ENCODE measurements at regions not wholly inside any gene's neighbourhood (a gene's known extent, or its start where the extent isn't known, plus 50 kb on each side); places are given as distances from the start of the nearest gene placed in this dataset.
"Not testable (repeated sequence)": the region's sequence is repeated elsewhere in the genome, so short reads cannot be mapped to it uniquely, and the experiment has no call there.

DNA sequence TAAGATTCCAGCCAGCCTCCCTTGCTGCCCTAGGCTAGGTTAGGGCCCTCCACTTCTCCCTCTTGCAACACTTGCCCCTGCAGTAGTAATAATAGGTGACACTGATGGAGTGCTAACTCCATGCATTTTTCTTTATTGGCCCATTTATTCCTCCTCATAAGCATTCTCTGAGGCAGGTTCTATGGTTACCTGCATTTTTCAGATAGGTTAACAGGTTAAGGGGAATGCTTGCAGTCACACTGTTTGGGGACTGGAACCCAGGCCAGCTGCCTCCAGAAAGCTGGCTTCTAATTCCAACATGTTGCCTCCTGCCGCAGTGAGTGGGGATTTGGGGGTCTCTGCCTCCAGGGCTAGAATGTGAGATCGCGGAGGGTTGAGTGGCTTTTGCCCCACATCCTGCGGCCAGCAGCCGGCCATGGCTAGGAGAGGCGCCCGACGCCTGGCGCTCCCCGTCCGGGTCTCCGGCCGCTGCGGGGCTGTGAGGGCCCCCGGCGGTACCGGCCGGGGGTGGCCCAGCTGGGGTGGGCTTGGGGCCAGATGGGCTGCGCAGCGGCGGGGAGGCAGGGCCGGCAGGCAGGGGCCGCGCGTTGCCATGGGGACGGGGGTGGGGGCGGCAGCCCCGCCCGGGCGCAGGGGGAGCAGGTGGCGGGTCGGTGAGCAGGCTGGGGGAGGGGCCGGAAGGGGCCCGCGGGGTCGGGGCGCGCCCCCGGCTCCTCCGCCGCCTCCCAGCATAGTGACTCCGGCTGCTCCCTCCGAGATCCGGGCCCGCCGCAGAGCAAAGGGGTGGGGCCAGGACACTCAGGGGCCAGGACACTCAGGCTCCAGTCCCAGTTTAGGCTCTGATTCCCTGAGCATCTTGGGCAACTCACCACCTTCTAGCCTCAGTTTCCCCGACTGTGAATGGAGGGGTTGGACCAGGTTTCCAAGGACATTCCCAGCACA, 68.4 kb upstream of the SSBP3 start:
- no peak for DNase-seq (ENCODE audit: low read depth)

GRCh38 chr1:54471588-54471987, 65.4 kb upstream of the SSBP3 start:
- DNase-seq (ENCODE audit: low read depth) = no peak

GRCh38 chr1:54469444-54469843, 63.2 kb upstream of the SSBP3 start:
- not testable (repeated sequence) for DNase-seq (ENCODE audit: low read depth)

- DNase-seq (ENCODE audit: low read depth) = not testable (repeated sequence)
Measured at GRCh38 chr1:54468288-54469084, 62.3 kb upstream of the SSBP3 start.

DNA sequence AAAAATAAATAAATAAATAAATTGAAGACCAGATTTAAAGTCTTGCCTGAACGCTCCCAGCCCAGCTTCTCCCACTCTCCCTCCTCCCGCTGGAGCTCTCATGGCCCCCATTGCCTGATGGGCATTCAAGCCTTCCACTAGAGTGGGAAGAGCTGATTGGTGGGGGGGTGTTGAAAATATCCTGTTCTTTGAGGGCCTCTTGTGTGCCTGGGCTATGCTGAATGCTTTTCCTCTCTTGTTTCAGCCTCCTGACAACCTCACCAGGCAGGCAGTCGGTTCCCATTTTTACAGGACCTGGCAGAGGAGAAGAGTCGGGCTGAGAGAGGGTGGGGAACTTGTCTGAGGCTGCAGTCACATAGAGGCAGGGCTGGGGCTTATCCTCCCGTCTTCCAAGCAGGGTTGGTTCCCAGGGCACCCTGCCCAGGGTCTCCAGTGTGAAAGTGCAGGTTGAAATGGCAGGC, 59.2 kb upstream of the SSBP3 start:
- no peak for DNase-seq (ENCODE audit: low read depth)

- no peak for DNase-seq (ENCODE audit: low read depth)
Measured at GRCh38 chr1:54464477-54465146, 58.4 kb upstream of the SSBP3 start.

DNA sequence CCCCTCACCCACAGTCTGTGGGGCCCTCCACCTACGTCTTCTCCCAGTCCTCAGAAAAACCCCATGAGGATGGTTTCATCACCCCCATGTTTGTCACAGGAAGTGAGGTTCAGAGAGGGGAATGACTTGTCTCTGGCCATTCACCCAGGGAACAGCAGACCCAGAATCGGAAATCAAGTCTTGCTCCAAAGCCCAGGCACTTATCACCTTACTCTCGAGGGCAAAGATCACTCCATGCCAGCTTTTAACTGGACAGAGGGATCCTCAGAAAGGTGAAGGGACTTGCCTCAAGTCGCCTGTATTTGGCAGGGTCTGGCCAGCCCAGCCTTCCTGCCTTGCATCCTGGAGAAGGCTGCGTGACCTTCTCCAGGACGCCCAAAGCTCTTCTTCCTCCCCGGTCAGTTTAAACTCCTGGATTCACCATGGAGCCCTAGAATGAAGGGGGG, 57.9 kb upstream of the SSBP3 start:
- no peak for DNase-seq (ENCODE audit: low read depth)

DNA sequence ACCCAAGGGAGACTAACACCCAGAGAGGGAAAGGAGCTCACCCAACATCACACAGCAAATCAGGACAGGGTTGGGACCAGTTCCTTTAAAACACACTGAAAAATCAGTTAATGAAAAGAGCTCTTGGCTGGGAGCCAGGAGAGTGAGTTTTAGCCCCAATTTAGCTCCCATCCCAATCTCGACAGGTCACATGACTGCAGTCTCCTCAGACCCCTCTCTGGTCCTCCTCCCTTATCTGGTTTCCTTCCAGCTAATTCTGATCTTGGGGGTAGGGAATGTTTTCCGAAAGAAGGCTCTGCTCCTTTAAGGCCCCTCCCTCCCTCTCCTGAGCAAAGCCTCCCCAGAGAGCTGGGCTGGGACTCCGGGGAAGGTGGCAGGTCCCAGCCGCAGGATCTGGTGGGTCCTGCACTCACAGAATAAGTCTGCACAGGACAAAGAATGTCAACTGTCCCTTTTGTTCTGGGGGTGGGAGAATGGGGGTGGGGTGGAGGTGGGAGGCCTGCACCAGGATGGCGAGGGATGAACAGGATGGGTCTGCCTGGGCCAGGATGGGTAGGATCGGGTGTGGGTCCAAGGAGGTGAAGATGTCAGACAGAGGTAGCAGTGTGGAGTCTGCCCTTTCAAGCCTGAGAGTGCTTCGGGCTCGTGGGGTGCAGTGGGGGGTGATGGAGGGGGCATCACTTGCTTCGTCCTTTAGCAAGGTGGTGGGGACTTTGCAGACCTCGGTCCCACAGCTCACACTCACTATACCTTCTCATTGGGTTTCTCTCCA, 57.3 kb upstream of the SSBP3 start:
- no peak for DNase-seq (ENCODE audit: low read depth)

- DNase-seq (ENCODE audit: low read depth) = no peak
Measured at GRCh38 chr1:54462597-54463258, 56.5 kb upstream of the SSBP3 start.

GRCh38 chr1:54461731-54462596, 55.8 kb upstream of the SSBP3 start:
- no peak for DNase-seq (ENCODE audit: low read depth)

- no peak for DNase-seq (ENCODE audit: low read depth)
Measured at GRCh38 chr1:54460861-54461387, 54.7 kb upstream of the SSBP3 start.

DNA sequence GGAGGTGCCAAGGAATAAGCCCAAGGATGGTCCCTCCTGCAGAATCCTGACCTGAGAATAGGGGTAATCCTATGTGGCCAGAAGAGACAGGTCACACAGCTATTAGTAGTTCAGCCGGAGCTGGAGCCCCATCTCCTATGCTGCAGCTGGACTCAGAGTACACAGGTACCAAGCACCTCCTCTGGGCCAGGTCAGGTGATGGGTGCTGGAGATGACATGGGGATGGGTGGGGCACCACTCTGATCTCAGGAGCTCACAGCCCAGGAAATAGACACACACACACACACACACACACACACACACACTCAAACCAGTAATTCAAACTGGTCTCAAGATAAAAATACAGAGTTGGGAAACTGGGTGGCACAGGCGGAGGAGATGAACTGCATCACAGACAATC, 54.2 kb upstream of the SSBP3 start:
- no peak for DNase-seq (ENCODE audit: low read depth)

DNA sequence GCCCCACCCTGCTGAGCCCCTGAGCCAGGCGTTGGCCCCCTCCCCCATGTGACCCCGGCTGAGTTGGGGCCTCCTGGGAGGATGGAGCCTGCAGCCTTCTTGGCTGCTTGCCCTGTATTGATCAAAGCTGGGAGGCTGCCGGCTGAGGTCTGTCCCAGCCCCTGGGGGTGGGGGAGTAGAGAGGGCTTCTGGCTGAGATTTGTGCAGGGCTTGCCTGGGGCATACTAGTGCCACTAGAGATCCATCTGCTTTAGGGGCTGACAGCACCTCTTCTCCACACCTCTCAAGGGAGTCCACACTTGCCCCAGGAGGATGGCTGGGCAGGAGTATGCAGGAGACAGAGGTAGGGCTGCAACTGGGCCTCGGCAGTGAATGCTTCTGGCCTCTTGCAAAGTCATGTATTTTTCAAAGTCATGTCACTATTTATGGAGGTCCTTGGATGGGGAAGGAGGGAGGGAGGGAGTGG, 53.6 kb upstream of the SSBP3 start:
- no peak for DNase-seq (ENCODE audit: low read depth)

GRCh38 chr1:54459140-54459539, 52.9 kb upstream of the SSBP3 start:
- no peak for DNase-seq (ENCODE audit: low read depth)

DNA sequence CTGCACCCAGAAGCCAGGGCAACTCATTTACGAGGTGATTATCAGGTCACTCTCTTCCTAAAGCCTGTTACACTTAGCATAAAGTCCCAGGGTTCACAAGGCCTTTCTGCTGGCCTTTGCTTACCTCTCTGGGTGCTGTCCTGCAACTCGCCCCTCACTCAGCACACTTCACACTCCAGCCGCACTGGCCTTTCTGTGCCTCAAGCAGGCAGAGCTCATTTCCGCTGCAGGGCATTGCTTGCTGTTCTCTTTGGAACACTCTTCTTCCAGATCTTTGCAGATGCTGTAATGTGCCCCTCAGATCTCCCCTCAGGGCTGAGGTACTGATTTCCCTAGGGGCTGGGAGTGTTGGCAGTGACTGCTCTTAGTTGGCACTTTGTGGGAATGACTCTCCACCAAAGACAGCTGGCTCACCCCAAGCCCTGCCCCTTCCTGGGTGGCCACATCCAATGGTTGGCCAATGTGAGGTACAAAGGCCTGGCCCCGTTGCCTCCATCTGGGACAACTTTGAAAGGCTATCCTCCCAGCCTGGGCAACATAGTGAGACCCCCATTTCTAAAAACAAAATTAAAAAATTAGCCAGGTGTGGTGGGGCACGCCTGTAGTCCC, 50.8 kb upstream of the SSBP3 start:
- DNase-seq (ENCODE audit: low read depth) = no peak

DNA sequence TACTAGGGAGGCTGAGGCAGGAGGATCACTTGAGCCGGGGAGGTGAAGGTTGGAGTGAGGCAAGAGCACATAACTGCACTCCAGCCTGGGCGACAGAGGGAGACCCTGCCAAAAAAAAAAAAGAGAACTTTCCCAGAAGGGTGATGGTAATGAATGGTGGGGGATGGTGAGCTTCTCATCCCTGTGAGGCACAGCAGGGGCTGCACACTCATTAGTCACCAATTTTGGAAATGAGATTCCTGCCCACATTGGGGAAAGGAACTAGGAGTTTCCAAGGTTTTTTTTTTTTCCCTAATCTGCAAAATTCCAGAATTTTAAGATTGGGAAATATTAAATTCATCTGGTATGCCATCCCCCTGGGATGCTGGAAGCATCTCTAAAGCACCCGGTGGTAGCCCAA, 50.2 kb upstream of the SSBP3 start:
- DNase-seq (ENCODE audit: low read depth) = no peak
